Skeletal muscle cell (primary cell): ENCODE measurements at regions not wholly inside any gene's neighbourhood (a gene's known extent, or its start where the extent isn't known, plus 50 kb on each side); places are given as distances from the start of the nearest gene placed in this dataset.

Experiments
- DNase-seq: peaks from one replicate; pipeline ENCODE4 v3.0.0-alpha.2; 2010; ENCODE audit warnings: low read depth
- H3K4me3 ChIP-seq: 2 replicates; pipeline ENCODE4 v1.5.1; 2011; ENCODE audit warnings: low read depth, mild to moderate bottlenecking, control low read depth, low read length, moderate library complexity

DNA sequence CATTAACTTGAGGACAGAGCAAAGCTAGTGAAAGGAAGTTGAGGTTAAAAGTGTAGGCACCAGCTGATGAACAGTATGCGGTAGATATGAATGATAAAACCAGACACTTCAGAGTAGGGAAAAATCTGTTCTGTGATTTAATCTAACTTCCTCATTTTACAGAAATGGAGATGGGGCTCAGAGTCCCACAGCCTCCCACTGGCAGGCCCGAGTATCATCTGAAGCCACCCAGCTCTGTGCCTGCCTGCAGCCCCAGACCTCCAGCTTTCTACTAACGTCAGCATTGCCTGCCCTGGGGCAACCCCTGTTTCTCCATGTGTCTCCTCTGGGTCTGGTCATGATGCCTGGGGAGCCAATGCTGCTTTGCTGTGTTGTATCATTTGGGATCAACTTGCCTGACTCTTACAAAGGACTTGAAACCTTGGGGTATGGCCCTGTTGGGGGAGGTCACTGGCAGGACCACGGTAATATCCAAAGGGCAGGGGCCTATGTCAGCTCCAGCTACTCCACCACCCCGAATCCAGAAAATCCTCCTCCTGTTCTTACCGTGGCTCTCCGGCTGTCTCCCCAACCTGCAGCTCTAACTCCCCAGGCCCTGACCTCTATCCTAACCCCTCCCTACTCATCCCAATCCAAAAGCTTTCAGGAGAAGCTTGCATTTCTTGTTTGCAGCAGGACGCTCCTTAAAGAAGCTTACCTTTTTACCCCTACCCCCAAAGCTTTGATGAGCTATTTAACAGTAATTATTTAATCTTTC lies 56.2 kb upstream of the NPY start:
- no peak for DNase-seq
- no peak overlapping the region for H3K4me3 ChIP-seq

DNA sequence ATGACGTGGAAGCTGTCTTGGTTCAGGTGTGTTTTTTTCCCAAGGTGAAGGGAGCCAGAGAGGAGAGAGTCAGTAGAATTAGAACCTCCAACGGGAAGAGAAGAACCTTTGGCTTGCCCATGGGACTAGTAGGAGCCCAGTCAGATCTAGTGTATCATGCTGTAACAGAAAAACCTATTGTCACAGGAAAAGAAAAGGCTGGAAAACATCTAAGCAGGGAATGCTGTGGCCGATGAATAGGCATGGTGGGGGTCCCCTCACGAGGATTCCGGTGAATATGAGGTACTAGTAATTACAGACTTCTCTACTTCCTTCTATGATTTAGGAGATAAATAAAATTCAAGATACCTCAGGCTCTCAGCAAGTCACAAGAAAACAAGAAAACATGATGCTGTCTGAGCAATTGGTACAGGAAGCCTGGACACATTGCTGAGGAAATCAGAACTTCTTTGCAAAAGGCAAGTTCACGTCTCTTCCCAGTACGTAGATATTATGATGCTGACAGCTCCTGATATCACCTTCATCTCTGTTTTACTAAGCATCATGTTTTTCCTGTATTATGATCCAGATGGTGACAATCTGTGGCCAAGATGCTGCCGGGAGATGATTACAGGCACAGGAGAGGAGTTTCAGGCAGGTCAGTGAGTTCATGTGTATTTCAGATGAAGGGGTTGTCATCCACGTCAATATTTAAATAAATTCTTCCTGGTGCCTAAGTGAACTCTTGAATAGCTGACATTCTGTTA lies 54.3 kb upstream of the NPY start:
- DNase-seq = no peak
- H3K4me3 ChIP-seq = no peak overlapping the region

DNA sequence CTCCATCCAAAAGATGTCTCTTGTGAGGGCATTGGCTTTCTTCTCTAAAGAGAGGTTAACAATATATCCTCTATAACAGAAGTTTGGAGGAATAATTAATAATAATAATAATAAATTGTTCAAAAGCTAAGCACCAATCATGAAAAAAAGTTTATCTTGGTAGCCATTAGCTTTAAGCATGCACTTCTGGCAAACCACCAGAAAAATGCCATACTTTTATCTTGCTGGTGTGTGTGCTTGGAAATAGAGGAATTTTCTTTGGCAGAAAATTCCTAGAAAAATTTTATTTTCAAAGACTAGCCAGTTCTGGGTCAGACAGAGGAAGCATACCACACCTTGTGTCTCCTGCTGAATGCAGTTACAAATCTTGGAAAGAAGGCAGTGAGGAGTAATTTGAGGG lies 52.5 kb upstream of the NPY start:
- DNase-seq = no peak
- H3K4me3 ChIP-seq = no peak overlapping the region

DNA sequence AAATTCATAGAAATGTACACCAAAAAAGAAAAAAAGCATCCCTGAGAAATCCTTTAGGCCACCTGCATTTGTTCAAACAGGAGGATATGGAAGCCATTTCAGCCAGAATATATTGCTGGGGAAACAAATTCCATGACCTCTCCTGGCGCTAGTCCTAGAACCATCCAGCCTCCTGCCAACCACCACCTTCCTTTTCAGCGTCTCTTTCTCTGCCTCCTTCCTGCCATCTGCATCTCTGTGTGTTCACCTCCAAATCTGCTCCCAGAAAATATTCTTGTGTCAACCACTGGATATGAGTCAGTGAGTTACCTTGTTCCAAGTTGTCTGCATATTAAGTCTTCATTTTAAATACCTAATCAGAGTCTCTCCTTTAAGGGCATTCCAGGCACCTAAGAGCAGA lies 50.6 kb upstream of the NPY start:
- no peak for DNase-seq
- H3K4me3 ChIP-seq = no peak overlapping the region
